Mesothelial cell of epicardium (in vitro differentiated cells): ENCODE measurements at regions not wholly inside any gene's neighbourhood (a gene's known extent, or its start where the extent isn't known, plus 50 kb on each side); places are given as distances from the start of the nearest gene placed in this dataset.
"Not testable (repeated sequence)": the region's sequence is repeated elsewhere in the genome, so short reads cannot be mapped to it uniquely, and the experiment has no call there.

ENCODE experiments used
- DNase-seq, 2 experiments: peaks; one replicate each; pipeline ENCODE4 v3.0.0; 2021; ENCODE audit warnings: low spot score in 2 of 2; ENCODE audit not compliant: unreplicated experiment in 2 of 2
- H3K27ac Mint-ChIP-seq: 2 replicates; pipeline ENCODE4 v1.8.0; 2021; ENCODE audit warnings: mixed read lengths
- H3K27me3 Mint-ChIP-seq: 2 replicates; pipeline ENCODE4 v1.8.0; 2021; ENCODE audit warnings: low read depth, mixed read lengths
- H3K36me3 Mint-ChIP-seq: 2 replicates; pipeline ENCODE4 v1.8.0; 2021; ENCODE audit warnings: mixed read lengths
- H3K4me1 Mint-ChIP-seq: 2 replicates; pipeline ENCODE4 v1.8.0; 2021; ENCODE audit warnings: mixed read lengths
- H3K4me3 Mint-ChIP-seq: 2 replicates; pipeline ENCODE4 v1.8.0; 2021; ENCODE audit warnings: mild to moderate bottlenecking, moderate library complexity, mixed read lengths
- H3K9me3 Mint-ChIP-seq: 2 replicates; pipeline ENCODE4 v1.8.0; 2021; ENCODE audit warnings: mixed read lengths
- TF ChIP-seq, protein P1 (sequence below): fragments of 200-600 bp; sonication (generic); IDR thresholded peaks from one replicate; pipeline ENCODE4 v1.5.0; 2021; ENCODE audit warnings: antibody characterized with exemption; ENCODE audit not compliant: unreplicated experiment

DNA sequence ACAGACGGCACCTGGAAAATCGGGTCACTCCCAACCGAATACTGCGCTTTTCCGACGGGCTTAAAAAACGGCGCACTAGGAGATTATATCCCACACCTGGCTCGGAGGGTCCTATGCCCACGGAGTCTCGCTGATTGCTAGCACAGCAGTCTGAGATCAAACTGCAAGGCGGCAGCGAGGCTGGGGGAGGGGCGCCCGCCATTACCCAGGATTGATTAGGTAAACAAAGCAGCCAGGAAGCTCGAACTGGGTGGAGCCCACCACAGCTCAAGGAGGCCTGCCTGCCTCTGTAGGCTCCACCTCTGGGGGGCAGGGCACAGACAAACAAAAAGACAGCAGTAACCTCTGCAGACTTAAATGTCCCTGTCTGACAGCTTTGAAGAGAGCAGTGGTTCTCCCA, 64.5 kb downstream of the SLC30A10 start:
- not testable (repeated sequence) for DNase-seq, H3K4me3 Mint-ChIP-seq, H3K4me1 Mint-ChIP-seq, H3K36me3 Mint-ChIP-seq, H3K9me3 Mint-ChIP-seq, H3K27ac Mint-ChIP-seq
- peaks cover 12% of the 10 kb centered on the region for H3K27me3 Mint-ChIP-seq

DNA sequence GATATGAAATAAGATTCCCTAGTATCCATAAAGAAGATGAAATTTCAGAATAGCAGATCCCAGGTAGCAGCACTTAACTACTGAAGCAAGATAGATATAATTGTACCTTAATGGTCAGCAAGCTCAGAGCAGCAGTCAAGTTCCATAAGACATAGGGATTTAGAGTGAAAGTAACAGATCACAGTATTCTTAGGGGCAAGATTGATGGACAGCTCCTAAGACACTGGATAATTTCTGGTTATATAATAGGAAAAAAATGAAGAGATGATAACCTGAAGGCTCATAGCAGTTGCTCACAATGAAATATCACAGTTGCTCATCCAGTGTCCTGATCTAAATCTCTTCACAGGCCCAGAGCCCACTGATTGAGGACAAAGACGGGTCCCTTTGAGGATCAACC, 66.0 kb downstream of the SLC30A10 start:
- H3K36me3 Mint-ChIP-seq = no peaks in the 10 kb centered on the region
- TF ChIP-seq, protein P1, sequence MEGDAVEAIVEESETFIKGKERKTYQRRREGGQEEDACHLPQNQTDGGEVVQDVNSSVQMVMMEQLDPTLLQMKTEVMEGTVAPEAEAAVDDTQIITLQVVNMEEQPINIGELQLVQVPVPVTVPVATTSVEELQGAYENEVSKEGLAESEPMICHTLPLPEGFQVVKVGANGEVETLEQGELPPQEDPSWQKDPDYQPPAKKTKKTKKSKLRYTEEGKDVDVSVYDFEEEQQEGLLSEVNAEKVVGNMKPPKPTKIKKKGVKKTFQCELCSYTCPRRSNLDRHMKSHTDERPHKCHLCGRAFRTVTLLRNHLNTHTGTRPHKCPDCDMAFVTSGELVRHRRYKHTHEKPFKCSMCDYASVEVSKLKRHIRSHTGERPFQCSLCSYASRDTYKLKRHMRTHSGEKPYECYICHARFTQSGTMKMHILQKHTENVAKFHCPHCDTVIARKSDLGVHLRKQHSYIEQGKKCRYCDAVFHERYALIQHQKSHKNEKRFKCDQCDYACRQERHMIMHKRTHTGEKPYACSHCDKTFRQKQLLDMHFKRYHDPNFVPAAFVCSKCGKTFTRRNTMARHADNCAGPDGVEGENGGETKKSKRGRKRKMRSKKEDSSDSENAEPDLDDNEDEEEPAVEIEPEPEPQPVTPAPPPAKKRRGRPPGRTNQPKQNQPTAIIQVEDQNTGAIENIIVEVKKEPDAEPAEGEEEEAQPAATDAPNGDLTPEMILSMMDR = no peak
- no peaks in the 10 kb centered on the region for H3K4me1 Mint-ChIP-seq
- peaks cover 18% of the 10 kb centered on the region for H3K9me3 Mint-ChIP-seq
- H3K27ac Mint-ChIP-seq = no peak overlapping the region
- peaks cover 24% of the 10 kb centered on the region for H3K27me3 Mint-ChIP-seq
- no peak for DNase-seq
- H3K4me3 Mint-ChIP-seq = no peak overlapping the region

DNA sequence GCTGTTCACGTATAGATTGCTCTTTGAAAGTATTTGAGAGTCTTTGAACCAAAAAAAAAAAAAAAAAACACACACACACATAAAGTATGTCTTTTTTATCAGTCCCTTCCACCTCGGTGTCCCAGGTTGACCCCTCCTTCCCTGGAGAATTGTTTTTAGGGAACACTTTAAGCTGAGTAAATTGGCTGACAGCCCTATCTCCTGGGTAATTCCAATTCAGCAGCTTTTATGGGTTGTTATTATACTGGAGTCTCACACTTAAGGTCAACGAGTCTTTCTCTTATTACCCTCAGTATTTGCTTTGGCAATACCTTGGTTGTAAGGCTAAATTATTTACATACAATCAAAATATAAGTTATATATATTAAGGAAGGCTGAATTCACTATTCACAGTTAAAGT, 69.4 kb downstream of the SLC30A10 start:
- peaks cover 39% of the 10 kb centered on the region for H3K27me3 Mint-ChIP-seq
- no peak overlapping the region for H3K4me3 Mint-ChIP-seq
- no peaks in the 10 kb centered on the region for H3K4me1 Mint-ChIP-seq
- TF ChIP-seq, protein P1 = no peak
- peaks cover 20% of the 10 kb centered on the region for H3K9me3 Mint-ChIP-seq
- no peaks in the 10 kb centered on the region for H3K36me3 Mint-ChIP-seq
- H3K27ac Mint-ChIP-seq = no peak overlapping the region
- no peak for DNase-seq

DNA sequence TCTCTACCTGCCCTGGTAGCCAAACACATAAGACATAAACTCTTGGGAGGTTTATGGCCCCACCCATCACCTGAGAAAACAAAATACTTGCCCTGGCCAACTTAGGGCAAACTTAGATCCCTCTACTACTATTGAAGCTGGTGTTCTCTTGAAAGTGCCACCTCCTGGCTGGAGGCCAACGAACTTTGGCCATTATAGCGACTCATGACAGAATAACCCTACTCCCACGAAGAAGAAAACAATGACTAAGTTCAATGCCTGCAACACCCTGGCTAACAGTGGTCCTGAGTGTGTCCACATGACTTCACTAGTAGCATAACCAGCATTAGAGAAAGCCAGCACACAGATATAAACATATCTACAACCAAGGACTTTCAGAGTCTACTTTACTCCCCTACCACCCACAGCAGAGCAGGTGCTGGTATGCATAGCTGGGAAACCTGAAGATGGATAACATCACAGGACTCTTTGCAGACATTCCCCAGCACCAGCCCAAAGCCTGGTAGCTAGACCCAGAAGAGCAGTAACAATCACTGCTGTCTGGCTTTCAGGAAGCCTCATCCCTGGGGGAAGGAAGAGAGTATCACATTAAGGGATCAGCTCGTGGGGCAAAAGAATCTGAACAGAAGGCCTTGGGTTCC, 81.0 kb downstream of the SLC30A10 start:
- Mint-ChIP-seq H3K4me1 (no peaks in the 10 kb centered on the region), H3K27ac (no peak overlapping the region), H3K4me3 (no peak overlapping the region), H3K9me3 (peaks cover 29% of the 10 kb centered on the region), H3K36me3 (no peaks in the 10 kb centered on the region), H3K27me3 (peaks cover 17% of the 10 kb centered on the region)
- DNase-seq = no peak
- TF ChIP-seq, protein P1 = no peak

DNA sequence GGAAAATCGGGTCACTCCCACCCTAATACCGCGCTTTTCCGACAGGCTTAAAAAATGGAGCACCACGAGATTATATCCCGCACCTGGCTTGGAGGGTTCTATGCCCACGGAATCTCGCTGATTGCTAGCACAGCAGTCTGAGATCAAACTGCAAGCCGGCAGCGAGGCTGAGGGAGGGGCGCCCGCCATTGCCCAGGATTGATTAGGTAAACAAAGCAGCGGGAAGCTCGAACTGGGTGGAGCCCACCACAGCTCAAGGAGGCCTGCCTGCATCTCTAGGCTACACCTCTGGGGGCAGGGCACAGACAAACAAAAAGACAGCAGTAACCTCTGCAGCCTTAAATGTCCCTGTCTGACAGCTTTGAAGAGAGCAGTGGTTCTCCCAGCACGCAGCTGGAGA, 88.8 kb downstream of the SLC30A10 start:
- Mint-ChIP-seq H3K4me1 (peaks cover 12% of the 10 kb centered on the region), H3K27me3 (peaks cover 27% of the 10 kb centered on the region), H3K4me3 (peak overlapping the region; percentile 82)
- H3K27ac Mint-ChIP-seq, H3K9me3 Mint-ChIP-seq, H3K36me3 Mint-ChIP-seq: not testable (repeated sequence)
- peak in 1 of 2 experiments; percentile 45 for DNase-seq

DNA sequence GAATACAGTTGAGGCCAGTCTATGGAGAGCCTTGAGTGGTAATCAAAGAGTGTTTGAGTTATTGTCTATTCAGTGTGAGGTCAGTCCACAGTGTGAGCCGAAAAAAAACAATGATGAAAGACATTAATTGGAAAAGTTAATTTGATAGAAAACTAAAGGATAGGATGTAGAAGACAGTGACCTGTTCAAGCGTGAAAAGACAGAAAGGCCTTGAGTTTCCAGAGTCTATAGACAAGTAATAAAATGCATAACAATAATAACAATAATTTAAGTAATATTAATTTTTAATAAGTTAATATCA, 90.4 kb downstream of the SLC30A10 start:
- no peak for DNase-seq
- TF ChIP-seq, protein P1 = peak; percentile 4
- Mint-ChIP-seq H3K27me3 (peaks cover 36% of the 10 kb centered on the region), H3K27ac (no peak overlapping the region), H3K9me3 (no peaks in the 10 kb centered on the region), H3K4me1 (peaks cover 12% of the 10 kb centered on the region), H3K4me3 (no peak overlapping the region), H3K36me3 (no peaks in the 10 kb centered on the region)
